ENCODE measurements at regions not wholly inside any gene's neighbourhood (a gene's known extent, or its start where the extent isn't known, plus 50 kb on each side); places are given as distances from the start of the nearest gene placed in this dataset.

GRCh38 chr14:82694820-82695219 lies 1161.2 kb upstream of the SEL1L start:
- Histone ChIP-seq H3K4me2 (ENCODE audit: low read length) (no peak overlapping the region), H3K9ac (no peak overlapping the region), H3K36me3 (ENCODE audit: control insufficient read depth, insufficient read depth, low read length) (no peaks in the 10 kb centered on the region), H3K27ac (no peak overlapping the region), H3K4me3 (ENCODE audit: low read depth, low read length) (no peak overlapping the region), H3K79me2 (no peaks in the 10 kb centered on the region), H2AFZ (no peak overlapping the region), H3K9me3 (ENCODE audit: control insufficient read depth, low read length) (no peaks in the 10 kb centered on the region), H3K27me3 (ENCODE audit: control insufficient read depth, insufficient read depth, low read length) (no peaks in the 10 kb centered on the region), H3K4me1 (no peaks in the 10 kb centered on the region)
- TF ChIP-seq CTCF (IDR thresholded peaks at IDR 0.05) = no peak

- H3K9ac ChIP-seq = no peak overlapping the region
- H2AFZ ChIP-seq = no peak overlapping the region
- no peaks in the 10 kb centered on the region for H3K36me3 ChIP-seq (ENCODE audit: control insufficient read depth, insufficient read depth, low read length)
- H3K79me2 ChIP-seq = no peaks in the 10 kb centered on the region
- no peaks in the 10 kb centered on the region for H3K9me3 ChIP-seq (ENCODE audit: control insufficient read depth, low read length)
- no peak overlapping the region for H3K4me3 ChIP-seq (ENCODE audit: low read depth, low read length)
- H3K27me3 ChIP-seq (ENCODE audit: control insufficient read depth, insufficient read depth, low read length) = no peaks in the 10 kb centered on the region
- H3K27ac ChIP-seq = no peak overlapping the region
- no peak for TF ChIP-seq CTCF (IDR thresholded peaks at IDR 0.05)
- H3K4me1 ChIP-seq = no peaks in the 10 kb centered on the region
- H3K4me2 ChIP-seq (ENCODE audit: low read length) = no peak overlapping the region
These were observed 1170.6 kb upstream of the SEL1L start for GRCh38 chr14:82704218-82704617.

GRCh38 chr14:82710267-82710841 lies 1176.7 kb upstream of the SEL1L start:
- no peak overlapping the region for H3K27ac ChIP-seq

GRCh38 chr14:82719617-82720016 lies 1186.0 kb upstream of the SEL1L start:
- H3K27ac ChIP-seq = no peak overlapping the region
- TF ChIP-seq CTCF (IDR thresholded peaks at IDR 0.05) = no peak

More at GRCh38 chr14:82710267-82710841, 1176.7 kb upstream of the SEL1L start:
- H3K4me1 ChIP-seq = no peaks in the 10 kb centered on the region
- no peaks in the 10 kb centered on the region for H3K36me3 ChIP-seq (ENCODE audit: control insufficient read depth, insufficient read depth, low read length)
- H2AFZ ChIP-seq = no peak overlapping the region
- peak; percentile 56 for TF ChIP-seq CTCF (IDR thresholded peaks at IDR 0.05)
- H3K4me2 ChIP-seq (ENCODE audit: low read length) = no peak overlapping the region
- H3K79me2 ChIP-seq = no peaks in the 10 kb centered on the region
- no peak overlapping the region for H3K4me3 ChIP-seq (ENCODE audit: low read depth, low read length)
- H3K9me3 ChIP-seq (ENCODE audit: control insufficient read depth, low read length) = no peaks in the 10 kb centered on the region
- H3K9ac ChIP-seq = no peak overlapping the region
- H3K27me3 ChIP-seq (ENCODE audit: control insufficient read depth, insufficient read depth, low read length) = no peaks in the 10 kb centered on the region

GRCh38 chr14:82720431-82720830 lies 1186.8 kb upstream of the SEL1L start:
- H3K9ac ChIP-seq = no peak overlapping the region
- H3K4me2 ChIP-seq (ENCODE audit: low read length) = no peak overlapping the region
- TF ChIP-seq CTCF (IDR thresholded peaks at IDR 0.05) = no peak
- no peak overlapping the region for H3K4me3 ChIP-seq (ENCODE audit: low read depth, low read length)
- no peaks in the 10 kb centered on the region for H3K36me3 ChIP-seq (ENCODE audit: control insufficient read depth, insufficient read depth, low read length)
- no peaks in the 10 kb centered on the region for H3K4me1 ChIP-seq
- no peak overlapping the region for H2AFZ ChIP-seq
- no peak overlapping the region for H3K27ac ChIP-seq
- H3K27me3 ChIP-seq (ENCODE audit: control insufficient read depth, insufficient read depth, low read length) = no peaks in the 10 kb centered on the region
- H3K79me2 ChIP-seq = no peaks in the 10 kb centered on the region
- no peaks in the 10 kb centered on the region for H3K9me3 ChIP-seq (ENCODE audit: control insufficient read depth, low read length)

More at GRCh38 chr14:82719617-82720016, 1186.0 kb upstream of the SEL1L start:
- Histone ChIP-seq H3K79me2 (no peaks in the 10 kb centered on the region), H3K9me3 (ENCODE audit: control insufficient read depth, low read length) (no peaks in the 10 kb centered on the region), H3K4me3 (ENCODE audit: low read depth, low read length) (no peak overlapping the region), H3K4me1 (no peaks in the 10 kb centered on the region), H2AFZ (no peak overlapping the region), H3K27me3 (ENCODE audit: control insufficient read depth, insufficient read depth, low read length) (no peaks in the 10 kb centered on the region), H3K9ac (no peak overlapping the region), H3K36me3 (ENCODE audit: control insufficient read depth, insufficient read depth, low read length) (no peaks in the 10 kb centered on the region), H3K4me2 (ENCODE audit: low read length) (no peak overlapping the region)
